Ovary (tissue), 7 donors: ENCODE measurements at regions not wholly inside any gene's neighbourhood (a gene's known extent, or its start where the extent isn't known, plus 50 kb on each side); places are given as distances from the start of the nearest gene placed in this dataset.

Experiments used
- DNase-seq, 5 donors: peaks; one replicate each; pipeline ENCODE4 v3.0.0-alpha.2; 2019 to 2020
- H3K27ac ChIP-seq, 2 donors: fragments of 200-600 bp; one replicate each; pipeline versions ENCODE4 v1.5.1 to v1.8.0; 2019 to 2022
- H3K27me3 ChIP-seq: fragments of 200-600 bp; one replicate; pipeline ENCODE4 v1.8.0; 2022
- H3K36me3 ChIP-seq: fragments of 200-600 bp; sonication (generic); one replicate; pipeline ENCODE4 v1.5.1; 2019
- H3K4me1 ChIP-seq: one replicate; pipeline ENCODE4 v1.8.1; 2013; ENCODE audit warnings: mild to moderate bottlenecking, moderate library complexity; ENCODE audit not compliant: insufficient read depth
- H3K4me3 ChIP-seq: fragments of 200-600 bp; sonication (generic); one replicate; pipeline ENCODE4 v1.5.1; 2017
- H3K9me3 ChIP-seq, 2 donors: fragments of 200-600 bp in 1 of 2; sonication (generic) in 1 of 2; one replicate each; pipeline versions ENCODE4 v1.5.1 to v1.8.1; 2013 to 2019; ENCODE audit warnings: mild to moderate bottlenecking in 1 of 2, moderate library complexity in 1 of 2
- EP300 ChIP-seq: sonication (generic); formaldehyde crosslinking; IDR thresholded peaks from one replicate; pipeline ENCODE4 v1.6.1; 2017; ENCODE audit warnings: antibody characterized with exemption
- POLR2A ChIP-seq: fragments of 450-650 bp; IDR thresholded peaks from one replicate; pipeline ENCODE4 v1.6.1; 2017; ENCODE audit warnings: antibody characterized with exemption, mild to moderate bottlenecking, moderate library complexity
- WGBS, 3 donors: extraction: QIAGEN DNeasy Blood & Tissue Kit in 1 of 3; methylation state at CpG; one replicate each; pipeline versions ENCODE4 v1.1.5 to v1.1.7; 2013 to 2017; 5-methylcytosine and 5-hydroxymethylcytosine counted together
- intact Hi-C, 4 donors: fragments of 100-400 bp; cut with DNase I; formaldehyde crosslinking; loops; one replicate each; pipeline versions ENCODE4 v1.11.0 to v1.15.1; 2022 to 2023
- TF ChIP-seq, protein P1 (sequence below), 3 donors: fragments of 450-650 bp in 2 of 3; fragments of 200-600 bp in 1 of 3; IDR thresholded peaks; one replicate each; pipeline versions ENCODE4 v1.5.1 to v1.8.0; 2016 to 2022; ENCODE audit warnings: antibody characterized with exemption in 3 of 3, mild to moderate bottlenecking in 1 of 3
- donor health status: DM: no; HTN: no; CAD: no; lungs with moderate emphysema.
- donor health status: DM: no; HTN: no; CAD: no.
- donor health status: Bipolar disorder and iron deficiency.
- donor health status: DM: no; HTN: no; CAD: no.
- donor health status: DM: yes; HTN: yes; CAD: no.

DNA sequence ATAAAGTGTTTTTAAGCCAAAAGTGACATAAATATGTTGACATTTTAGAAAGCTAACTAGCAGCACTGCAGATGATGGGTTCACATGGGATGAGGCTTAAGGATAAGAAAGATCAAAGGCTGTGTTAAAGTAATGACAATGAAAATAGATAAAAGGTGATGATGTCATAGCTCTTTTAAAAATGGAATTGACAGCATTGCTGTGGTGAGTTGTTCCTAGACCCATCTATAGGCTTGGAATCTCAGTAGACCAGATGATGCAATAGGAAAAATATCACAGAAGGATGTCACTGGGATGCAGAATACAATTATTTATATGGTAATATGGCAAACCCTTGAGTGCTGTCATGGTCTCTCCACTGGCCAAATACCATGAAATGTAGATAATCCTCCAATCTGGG, 286.0 kb downstream of the PLA2G4A start:
- no peak for TF ChIP-seq EP300
- TF ChIP-seq, protein P1, sequence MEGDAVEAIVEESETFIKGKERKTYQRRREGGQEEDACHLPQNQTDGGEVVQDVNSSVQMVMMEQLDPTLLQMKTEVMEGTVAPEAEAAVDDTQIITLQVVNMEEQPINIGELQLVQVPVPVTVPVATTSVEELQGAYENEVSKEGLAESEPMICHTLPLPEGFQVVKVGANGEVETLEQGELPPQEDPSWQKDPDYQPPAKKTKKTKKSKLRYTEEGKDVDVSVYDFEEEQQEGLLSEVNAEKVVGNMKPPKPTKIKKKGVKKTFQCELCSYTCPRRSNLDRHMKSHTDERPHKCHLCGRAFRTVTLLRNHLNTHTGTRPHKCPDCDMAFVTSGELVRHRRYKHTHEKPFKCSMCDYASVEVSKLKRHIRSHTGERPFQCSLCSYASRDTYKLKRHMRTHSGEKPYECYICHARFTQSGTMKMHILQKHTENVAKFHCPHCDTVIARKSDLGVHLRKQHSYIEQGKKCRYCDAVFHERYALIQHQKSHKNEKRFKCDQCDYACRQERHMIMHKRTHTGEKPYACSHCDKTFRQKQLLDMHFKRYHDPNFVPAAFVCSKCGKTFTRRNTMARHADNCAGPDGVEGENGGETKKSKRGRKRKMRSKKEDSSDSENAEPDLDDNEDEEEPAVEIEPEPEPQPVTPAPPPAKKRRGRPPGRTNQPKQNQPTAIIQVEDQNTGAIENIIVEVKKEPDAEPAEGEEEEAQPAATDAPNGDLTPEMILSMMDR (IDR thresholded peaks at IDR 0.05): no peak
- TF ChIP-seq POLR2A: no peak
- DNase-seq: no peak
- intact Hi-C loops: no loop called here
- H3K4me3 ChIP-seq: no peak overlapping the region
- no peaks in the 10 kb centered on the region for H3K36me3 ChIP-seq
- H3K27ac ChIP-seq: no peak overlapping the region
- H3K4me1 ChIP-seq: no peaks in the 10 kb centered on the region
- H3K9me3 ChIP-seq: no peaks in the 10 kb centered on the region
- no peaks in the 10 kb centered on the region for H3K27me3 ChIP-seq

DNA sequence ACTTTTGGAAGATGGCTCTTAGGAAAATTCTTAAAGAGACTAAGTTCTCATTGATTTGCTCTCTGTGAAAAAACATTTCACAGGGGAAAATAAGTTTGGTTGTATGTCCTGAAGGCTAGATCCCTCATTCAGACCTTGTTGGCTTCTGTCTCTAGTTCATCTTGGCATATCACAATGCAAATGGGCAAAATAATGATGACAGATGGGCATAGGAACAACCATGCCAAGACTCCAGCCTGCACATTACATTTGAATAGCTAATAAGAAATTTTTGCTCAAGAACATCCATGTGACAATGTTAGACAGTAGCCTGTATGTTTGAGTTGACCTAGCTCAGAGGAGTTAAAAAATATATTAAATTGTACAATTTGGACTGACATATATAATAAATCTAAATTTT, 292.9 kb downstream of the PLA2G4A start:
- Histone ChIP-seq H3K27me3 (no peaks in the 10 kb centered on the region), H3K9me3 (no peaks in the 10 kb centered on the region), H3K4me3 (no peak overlapping the region), H3K4me1 (no peaks in the 10 kb centered on the region), H3K27ac (no peak overlapping the region), H3K36me3 (no peaks in the 10 kb centered on the region)
- no peak for DNase-seq
- TF ChIP-seq, protein P1 (IDR thresholded peaks at IDR 0.05): no peak
- TF ChIP-seq POLR2A (no peak), EP300 (no peak)
- intact Hi-C loops: no loop called here

DNA sequence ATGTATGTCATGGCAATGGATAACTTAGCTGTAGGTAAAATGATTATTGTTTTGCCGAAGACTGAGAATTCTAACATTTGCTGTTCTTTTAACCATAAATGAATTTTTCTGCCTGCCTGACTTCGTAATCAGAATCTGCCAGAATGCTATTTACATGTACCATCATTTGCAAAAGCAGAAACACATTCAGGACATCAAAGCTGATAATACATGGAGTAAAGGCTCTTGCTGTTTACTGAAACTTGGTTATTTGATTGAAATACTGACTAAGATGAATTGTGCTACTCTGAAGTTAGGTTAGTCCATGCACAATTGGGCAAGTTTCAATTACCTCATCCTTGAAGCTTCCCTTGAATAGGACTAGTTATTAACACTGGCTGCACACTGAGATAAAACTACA, 293.8 kb downstream of the PLA2G4A start:
- Histone ChIP-seq H3K9me3 (no peaks in the 10 kb centered on the region), H3K4me1 (no peaks in the 10 kb centered on the region), H3K4me3 (no peak overlapping the region), H3K36me3 (no peaks in the 10 kb centered on the region), H3K27ac (no peak overlapping the region), H3K27me3 (no peaks in the 10 kb centered on the region)
- DNase-seq: no peak
- intact Hi-C loops: no loop called here
- TF ChIP-seq EP300: no peak
- TF ChIP-seq, protein P1 (IDR thresholded peaks at IDR 0.05): no peak
- no peak for TF ChIP-seq POLR2A
- 84 to 91% (median 90%) methylated on average over 2 of the region's 2 CpGs for WGBS, 3 donors

DNA sequence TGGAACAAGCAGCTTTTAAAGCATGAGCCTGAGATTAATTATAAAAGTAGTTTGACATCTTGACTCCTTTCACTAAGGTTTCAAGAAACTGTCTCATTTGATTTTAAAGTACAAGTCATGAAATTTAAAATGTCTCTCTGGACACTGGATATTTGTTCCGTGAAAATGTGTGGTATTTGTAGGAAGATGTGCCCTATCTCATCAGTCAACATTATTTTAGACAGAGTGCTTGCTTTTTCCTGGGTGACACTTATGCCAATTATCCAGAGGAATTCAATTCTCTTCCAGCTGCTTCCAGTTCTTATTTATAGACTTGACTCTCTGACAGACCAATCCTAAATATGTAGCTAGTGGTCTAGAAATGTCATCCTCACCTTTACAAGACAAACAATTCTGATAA, 300.4 kb downstream of the PLA2G4A start:
- H3K4me1 ChIP-seq: no peaks in the 10 kb centered on the region
- H3K36me3 ChIP-seq: no peaks in the 10 kb centered on the region
- no peaks in the 10 kb centered on the region for H3K9me3 ChIP-seq
- no peak for DNase-seq
- H3K27ac ChIP-seq: no peak overlapping the region
- no peaks in the 10 kb centered on the region for H3K27me3 ChIP-seq
- 0 to 64% (median 62%) methylated on average over 1 of the region's 1 CpG for WGBS, 3 donors
- TF ChIP-seq POLR2A (no peak), EP300 (no peak)
- TF ChIP-seq, protein P1 (IDR thresholded peaks at IDR 0.05): no peak
- intact Hi-C loops: no loop called here
- no peak overlapping the region for H3K4me3 ChIP-seq

DNA sequence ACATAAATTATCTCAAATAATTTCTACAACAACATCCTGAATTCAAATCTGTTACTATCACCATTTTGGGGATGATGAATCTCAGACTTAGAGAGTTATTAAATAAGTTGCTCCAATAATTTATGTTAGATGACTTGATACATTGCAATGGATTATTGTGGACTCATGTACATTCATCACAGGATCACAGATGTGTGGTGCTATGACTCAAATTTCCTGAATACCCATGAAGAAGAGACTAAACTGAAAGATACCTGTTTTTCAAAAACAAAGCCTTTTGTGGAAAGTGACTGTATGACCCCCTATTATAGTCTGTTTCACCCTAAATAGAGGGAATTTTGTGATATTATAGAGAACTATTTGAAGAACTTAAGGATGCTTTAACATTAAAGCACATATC, 315.0 kb downstream of the PLA2G4A start:
- no peaks in the 10 kb centered on the region for H3K4me1 ChIP-seq
- no peak for DNase-seq
- H3K4me3 ChIP-seq: no peak overlapping the region
- H3K36me3 ChIP-seq: no peaks in the 10 kb centered on the region
- intact Hi-C loops: no loop called here
- H3K27ac ChIP-seq: no peak overlapping the region
- no peak for TF ChIP-seq EP300
- TF ChIP-seq, protein P1 (IDR thresholded peaks at IDR 0.05): no peak
- TF ChIP-seq POLR2A: no peak
- H3K27me3 ChIP-seq: no peaks in the 10 kb centered on the region
- H3K9me3 ChIP-seq: no peaks in the 10 kb centered on the region
